SK-N-SH treated with all-trans-retinoic acid at 6 μM for 48 hours (cell line): ENCODE measurements at regions not wholly inside any gene's neighbourhood (a gene's known extent, or its start where the extent isn't known, plus 50 kb on each side); places are given as distances from the start of the nearest gene placed in this dataset.

Source experiments
- ARNTL ChIP-seq: fragments of 450-650 bp; formaldehyde crosslinking; IDR thresholded peaks from 2 replicates; pipeline ENCODE4 v1.5.0; 2020; ENCODE audit warnings: low read depth, mild to moderate bottlenecking, moderate library complexity, borderline replicate concordance
- CSDC2 ChIP-seq: fragments of 250-450 bp; sonication (Bioruptor Pico); IDR thresholded peaks from 2 replicates; pipeline ENCODE4 v1.5.0; 2020; ENCODE audit warnings: mild to moderate bottlenecking, moderate library complexity
- ESRRG ChIP-seq: fragments of 250-450 bp; sonication (Bioruptor Pico); IDR thresholded peaks from 2 replicates; pipeline ENCODE4 v1.6.1; 2021; ENCODE audit warnings: mild to moderate bottlenecking
- POU6F1 ChIP-seq: fragments of 250-450 bp; sonication (Bioruptor Pico); IDR thresholded peaks from 2 replicates; pipeline ENCODE4 v1.8.0; 2021; ENCODE audit warnings: low read depth, mild to moderate bottlenecking, moderate library complexity, borderline replicate concordance
- SNAI2 ChIP-seq: fragments of 250-450 bp; sonication (Bioruptor Pico); IDR thresholded peaks from 2 replicates; pipeline ENCODE4 v1.5.0; 2020; ENCODE audit warnings: mild to moderate bottlenecking, moderate library complexity
- TCF4 ChIP-seq: fragments of 250-450 bp; sonication (Bioruptor Pico); IDR thresholded peaks from 2 replicates; pipeline ENCODE4 v1.8.0; 2021; ENCODE audit warnings: mild to moderate bottlenecking, moderate library complexity, borderline replicate concordance
- TOX ChIP-seq: fragments of 250-450 bp; sonication (Bioruptor Pico); IDR thresholded peaks from 2 replicates; pipeline ENCODE4 v1.8.0; 2021; ENCODE audit warnings: mild to moderate bottlenecking, moderate library complexity, borderline replicate concordance
- TSHZ2 ChIP-seq: fragments of 250-450 bp; sonication (Bioruptor Pico); IDR thresholded peaks from 2 replicates; pipeline ENCODE4 v1.5.0; 2020; ENCODE audit warnings: mild to moderate bottlenecking, moderate library complexity
- ZC3H10 ChIP-seq: fragments of 250-450 bp; sonication (Bioruptor Pico); IDR thresholded peaks from 2 replicates; pipeline ENCODE4 v1.5.1; 2021; ENCODE audit warnings: mild to moderate bottlenecking, moderate library complexity
- ZFP30 ChIP-seq: fragments of 450-650 bp; formaldehyde crosslinking; IDR thresholded peaks from 2 replicates; pipeline ENCODE4 v1.5.0; 2022; ENCODE audit warnings: mild to moderate bottlenecking, moderate library complexity
- ZNF70 ChIP-seq: fragments of 450-650 bp; formaldehyde crosslinking; IDR thresholded peaks from 2 replicates; pipeline ENCODE4 v1.5.0; 2020; ENCODE audit warnings: mild to moderate bottlenecking, moderate library complexity

GRCh38 chr6:26185802-26186201, 98.6 kb downstream of the HFE start:
- TF ChIP-seq SNAI2 (CRISPR knock-in tag): no peak
- TF ChIP-seq TOX (CRISPR knock-in tag): no peak
- TF ChIP-seq POU6F1: no peak
- no peak for TF ChIP-seq ZFP30 (CRISPR knock-in tag)
- TF ChIP-seq ZC3H10 (CRISPR knock-in tag): no peak
- no peak for TF ChIP-seq ESRRG
- TF ChIP-seq TSHZ2 (CRISPR knock-in tag): no peak
- TF ChIP-seq TCF4 (CRISPR knock-in tag): no peak
- TF ChIP-seq CSDC2: no peak
- TF ChIP-seq ARNTL (CRISPR knock-in tag): no peak
- TF ChIP-seq ZNF70 (CRISPR knock-in tag): no peak
